ENCODE measurements at regions not wholly inside any gene's neighbourhood (a gene's known extent, or its start where the extent isn't known, plus 50 kb on each side); places are given as distances from the start of the nearest gene placed in this dataset.

DNA sequence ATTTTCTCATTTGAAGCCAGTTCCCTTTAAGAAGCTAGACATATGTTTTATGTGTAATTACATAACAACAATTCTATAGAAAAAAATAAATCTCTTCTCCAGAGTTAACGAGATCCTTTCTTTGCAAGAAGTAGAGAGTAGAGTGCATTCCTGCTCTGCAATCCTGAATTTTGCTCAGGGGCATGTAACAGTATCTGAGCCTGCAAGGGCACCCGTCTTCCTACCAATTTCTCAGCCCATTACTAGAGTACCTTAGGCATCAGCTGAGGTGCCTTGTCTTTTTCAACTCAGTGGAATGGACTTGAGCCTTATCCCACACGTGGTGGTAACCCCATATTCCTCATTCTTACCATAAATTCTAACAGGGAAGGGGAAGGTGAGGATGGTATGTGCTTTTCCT is 205.9 kb downstream of the IKZF2 start:
- DNase-seq (ENCODE audit: low read depth in 2 of 2): no peak

GRCh38 chr2:212943351-212943750 is 208.1 kb downstream of the IKZF2 start:
- DNase-seq (ENCODE audit: low read depth in 2 of 2): no peak

- no peak for DNase-seq (ENCODE audit: low read depth in 2 of 2)
These were observed 210.1 kb downstream of the IKZF2 start for GRCh38 chr2:212941361-212941760.

DNA sequence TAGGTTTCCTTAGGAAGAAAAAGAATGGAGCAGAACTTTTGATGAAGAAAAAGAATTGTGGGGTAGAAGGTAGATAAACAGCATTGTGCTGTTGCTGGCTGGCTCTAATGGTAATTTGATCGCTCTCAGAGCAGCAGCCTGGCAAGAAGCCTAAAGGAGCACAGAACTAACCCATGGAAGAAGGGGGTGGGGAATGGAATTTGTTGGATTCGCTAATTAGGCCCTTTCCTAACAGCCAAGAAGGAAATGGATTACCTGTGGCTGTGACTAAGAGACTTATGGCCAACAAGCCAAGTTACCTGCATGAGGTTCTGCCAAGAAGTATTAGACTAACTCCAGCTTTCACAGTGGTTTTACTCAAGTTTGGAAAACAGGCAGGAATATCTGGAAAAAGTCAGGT is 210.6 kb downstream of the IKZF2 start:
- DNase-seq (ENCODE audit: low read depth in 2 of 2): no peak

DNA sequence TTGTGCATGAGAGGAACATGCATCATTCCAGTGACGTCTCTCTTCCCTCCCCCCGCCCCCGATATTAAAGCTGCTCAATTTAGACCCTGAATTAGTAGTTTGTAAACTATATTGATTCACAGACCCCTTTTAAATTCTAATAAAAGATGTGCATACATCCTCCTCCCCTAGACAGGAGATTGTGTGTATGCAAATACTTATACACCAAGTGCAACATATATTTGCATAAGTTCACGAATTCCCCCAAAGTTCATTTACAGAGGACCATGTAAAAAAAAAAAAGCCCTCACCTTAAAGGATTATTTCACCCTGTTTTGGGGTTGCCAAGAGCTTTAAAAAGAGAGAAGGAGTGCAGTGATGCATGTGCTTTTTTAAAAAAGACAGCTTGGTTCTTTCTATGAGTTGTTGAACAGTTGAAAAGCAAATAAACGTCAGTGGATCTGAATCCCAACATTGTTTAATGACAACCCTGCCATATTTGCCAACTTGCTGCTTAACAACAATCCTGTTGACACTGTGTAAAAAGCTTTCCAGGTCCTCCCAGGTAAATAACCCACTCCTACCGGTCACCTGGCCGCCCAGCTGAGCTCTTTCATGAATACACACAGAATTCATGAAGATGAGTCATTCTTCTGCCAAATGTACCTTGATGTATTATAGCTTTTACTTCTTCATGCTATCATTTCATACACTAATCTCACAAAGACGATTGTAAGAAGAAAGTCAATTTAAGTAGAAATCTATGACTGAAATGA is 211.5 kb downstream of the IKZF2 start:
- no peak for DNase-seq (ENCODE audit: low read depth in 2 of 2)

DNA sequence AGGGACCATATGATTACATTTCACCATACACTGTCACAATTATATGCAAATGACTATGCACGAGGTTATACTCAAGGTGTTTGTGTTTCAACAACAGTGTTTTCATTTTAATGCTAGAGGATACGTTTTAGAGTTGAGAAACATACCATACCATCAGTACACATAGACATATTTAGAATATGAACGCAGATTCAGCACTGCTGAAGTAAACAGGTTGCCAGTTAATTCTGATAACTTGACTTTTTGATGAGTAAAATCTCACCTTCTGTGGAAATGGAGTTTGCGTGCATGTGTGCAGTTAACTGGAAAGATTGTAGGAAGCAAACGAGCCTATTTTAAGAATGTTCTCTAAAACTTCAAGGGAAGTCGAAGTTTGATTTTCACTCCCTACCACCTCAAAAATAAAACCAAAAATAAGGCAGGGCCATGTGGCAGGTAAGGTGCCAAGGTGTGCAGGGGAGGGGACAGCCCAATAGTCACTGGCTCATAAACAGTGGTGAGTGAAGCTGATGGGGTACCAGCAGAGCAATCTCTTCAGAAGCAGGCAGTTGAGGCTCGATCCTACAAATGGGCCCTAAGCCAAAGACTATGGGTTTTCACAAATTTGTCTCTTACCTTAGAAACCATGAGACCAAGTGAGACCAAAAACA is 213.1 kb downstream of the IKZF2 start:
- no peak for DNase-seq (ENCODE audit: low read depth in 2 of 2)

DNA sequence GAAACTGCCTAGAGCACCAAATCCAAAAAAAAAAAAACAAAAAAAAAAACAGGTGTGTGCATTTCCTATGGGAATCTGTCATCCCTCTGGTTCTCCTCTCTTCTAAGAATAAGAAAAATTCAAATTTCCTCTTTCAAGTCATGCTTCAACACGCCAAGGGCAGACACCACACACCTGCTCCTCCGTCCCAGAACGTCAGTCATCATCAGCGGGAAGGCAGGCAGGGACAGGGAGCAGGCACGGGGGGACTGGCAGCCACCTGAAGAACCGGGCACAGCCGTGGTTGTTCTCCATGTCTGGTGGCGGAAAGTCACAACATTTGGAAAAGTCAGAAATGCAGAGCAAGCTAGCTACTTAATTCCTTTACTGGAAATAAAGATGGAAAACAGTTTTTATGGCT is 214.8 kb downstream of the IKZF2 start:
- DNase-seq (ENCODE audit: low read depth in 2 of 2): no peak

GRCh38 chr2:212935752-212936151 is 215.7 kb downstream of the IKZF2 start:
- DNase-seq (ENCODE audit: low read depth in 2 of 2): no peak

DNA sequence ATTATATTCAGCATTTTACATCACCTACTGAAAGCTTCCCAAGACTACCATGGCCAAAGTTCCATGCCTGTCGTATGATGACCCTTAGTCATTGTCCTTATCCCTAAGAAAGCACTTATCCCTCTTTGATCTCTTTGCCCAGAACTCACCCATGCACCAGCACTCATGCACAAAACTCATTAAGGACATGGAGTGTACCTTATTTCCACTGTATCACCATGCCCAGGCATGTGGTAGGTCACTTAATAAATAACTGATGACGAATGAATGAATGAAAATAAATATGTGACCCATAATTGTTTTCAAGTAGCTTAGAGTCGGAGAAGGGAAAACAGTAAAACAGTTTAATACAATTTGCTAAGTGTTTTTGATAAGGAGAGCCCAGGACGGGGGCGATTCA is 220.1 kb downstream of the IKZF2 start:
- DNase-seq (ENCODE audit: low read depth in 2 of 2): no peak

DNA sequence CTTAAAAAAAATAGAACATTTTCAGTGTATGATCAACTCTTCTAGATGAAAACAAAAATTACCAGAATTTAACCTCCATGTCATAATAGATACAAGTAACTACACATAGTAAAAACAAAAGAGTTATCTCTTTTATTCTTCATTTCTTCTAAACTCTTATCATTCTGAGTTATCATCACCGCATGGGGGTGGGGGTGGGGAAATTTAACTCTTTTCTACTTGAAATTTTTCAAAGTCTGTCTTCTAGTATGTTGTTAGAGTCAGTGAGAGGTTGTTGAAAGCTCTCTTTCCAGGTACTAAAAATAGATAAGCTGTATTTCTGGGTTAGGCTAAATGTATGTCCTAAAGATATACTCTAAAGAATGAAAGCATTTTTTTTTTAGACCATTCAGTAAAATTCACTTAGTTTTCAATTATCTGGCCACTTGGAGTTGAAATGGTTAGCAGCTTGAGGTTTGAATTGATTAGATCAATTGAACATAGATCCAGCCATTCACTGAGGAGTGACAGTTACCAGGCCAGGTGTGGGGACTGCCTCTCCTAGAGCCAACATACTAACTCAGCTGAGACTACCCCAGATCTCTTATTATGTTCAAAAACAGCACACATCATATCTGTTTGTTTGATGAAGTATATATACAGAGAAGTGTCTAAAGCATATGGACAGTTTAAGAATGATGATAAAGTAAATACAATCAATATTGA is 220.7 kb downstream of the IKZF2 start:
- DNase-seq (ENCODE audit: low read depth in 2 of 2): no peak

DNA sequence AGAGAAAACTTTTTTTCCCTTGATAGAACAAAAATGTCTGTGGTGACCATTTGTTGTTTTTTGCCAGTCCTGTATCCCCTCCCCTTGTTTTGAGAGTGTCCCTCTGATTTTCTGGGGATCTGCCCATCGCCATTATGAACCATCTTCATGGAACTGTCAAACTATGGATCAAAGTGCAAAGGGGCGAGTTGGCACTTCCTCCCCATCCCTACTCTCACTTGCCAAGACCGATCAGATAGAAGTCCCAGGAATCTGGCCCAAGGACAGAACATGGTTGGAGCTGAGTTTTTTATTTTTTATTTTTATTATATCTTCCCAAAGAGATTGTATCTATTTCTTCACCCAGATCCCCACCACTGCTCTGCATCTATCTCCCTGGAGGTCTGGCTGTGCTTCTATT is 221.4 kb downstream of the IKZF2 start:
- DNase-seq (ENCODE audit: low read depth in 2 of 2): no peak

DNA sequence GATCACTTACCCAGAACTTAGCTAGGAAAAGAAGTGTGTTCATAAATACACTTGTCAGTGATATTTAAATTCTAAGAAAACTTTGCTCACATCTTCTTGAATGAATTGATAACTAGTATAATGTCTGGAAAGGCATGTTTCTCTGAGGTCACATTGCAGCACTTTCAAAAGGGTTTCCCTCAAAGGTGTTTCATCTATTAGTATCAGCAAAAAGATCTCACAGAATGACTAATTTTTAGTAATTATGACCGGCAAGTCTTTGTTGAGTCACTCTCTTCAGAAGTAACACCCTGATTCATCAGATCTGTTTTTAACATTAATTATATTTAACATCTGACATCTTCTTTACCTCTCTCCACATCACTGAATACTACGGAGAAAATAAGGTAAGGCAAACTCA is 222.3 kb downstream of the IKZF2 start:
- DNase-seq (ENCODE audit: low read depth in 2 of 2): no peak

GRCh38 chr2:212928681-212929080 is 222.7 kb downstream of the IKZF2 start:
- no peak for DNase-seq (ENCODE audit: low read depth in 2 of 2)

GRCh38 chr2:212926940-212927339 is 224.5 kb downstream of the IKZF2 start:
- no peak for DNase-seq (ENCODE audit: low read depth in 2 of 2)

GRCh38 chr2:212923393-212923792 is 228.0 kb downstream of the IKZF2 start:
- DNase-seq (ENCODE audit: low read depth in 2 of 2): no peak

DNA sequence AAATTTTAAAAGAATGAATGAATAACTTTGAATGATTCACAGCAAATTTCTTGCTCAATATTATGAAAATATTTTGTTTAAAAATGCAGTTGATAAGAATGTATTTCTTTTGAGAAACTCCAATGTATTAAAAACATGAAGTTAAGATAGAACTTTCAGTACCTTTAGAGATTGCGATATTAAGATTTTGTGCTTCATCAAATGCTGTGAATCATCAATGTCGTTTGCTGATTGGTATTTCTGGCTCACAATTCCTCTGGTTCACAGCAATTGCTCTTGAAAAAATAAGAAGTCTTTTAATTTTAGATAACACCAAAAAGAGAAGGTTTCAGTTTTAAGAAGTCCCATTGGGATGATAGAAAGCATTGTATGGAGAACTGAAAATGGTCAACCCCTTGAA is 228.7 kb downstream of the IKZF2 start:
- no peak for DNase-seq (ENCODE audit: low read depth in 2 of 2)

DNA sequence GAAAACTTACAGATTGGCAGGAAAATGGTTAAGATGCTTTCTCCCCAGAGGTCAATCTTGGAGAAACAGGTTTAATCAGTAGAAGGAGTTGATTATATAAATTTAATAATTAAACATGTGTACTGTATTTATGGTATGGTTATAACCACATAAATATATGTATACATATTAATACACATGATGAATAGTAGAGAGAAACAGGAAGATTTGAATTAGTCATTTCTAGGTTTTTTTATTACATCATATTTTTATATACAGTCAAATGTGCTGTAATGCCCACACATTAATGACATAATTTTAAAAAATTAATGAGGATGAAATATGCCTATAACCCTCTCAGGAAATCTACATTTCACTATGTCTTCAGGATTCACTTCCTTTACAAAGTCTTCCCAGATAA is 229.7 kb downstream of the IKZF2 start:
- DNase-seq (ENCODE audit: low read depth in 2 of 2): no peak

DNA sequence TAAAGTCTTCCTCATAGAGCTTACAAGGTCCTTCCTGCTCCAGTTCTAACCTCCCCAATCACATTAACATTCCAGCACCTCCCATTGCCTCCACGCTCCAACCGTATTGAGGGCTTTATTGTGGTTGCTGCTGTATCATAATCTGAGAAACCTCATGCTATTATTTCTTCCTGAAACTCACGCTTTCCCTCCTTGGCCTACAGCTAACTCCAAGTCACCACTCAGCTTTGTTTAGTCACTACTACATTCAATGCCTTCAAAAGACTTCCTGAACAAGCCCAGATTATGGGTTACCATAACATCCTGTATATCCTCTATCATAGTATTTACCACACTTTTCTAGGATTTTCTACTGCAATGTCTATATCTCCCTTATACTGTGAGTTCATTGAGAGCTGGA is 230.4 kb downstream of the IKZF2 start:
- DNase-seq (ENCODE audit: low read depth in 2 of 2): no peak

DNA sequence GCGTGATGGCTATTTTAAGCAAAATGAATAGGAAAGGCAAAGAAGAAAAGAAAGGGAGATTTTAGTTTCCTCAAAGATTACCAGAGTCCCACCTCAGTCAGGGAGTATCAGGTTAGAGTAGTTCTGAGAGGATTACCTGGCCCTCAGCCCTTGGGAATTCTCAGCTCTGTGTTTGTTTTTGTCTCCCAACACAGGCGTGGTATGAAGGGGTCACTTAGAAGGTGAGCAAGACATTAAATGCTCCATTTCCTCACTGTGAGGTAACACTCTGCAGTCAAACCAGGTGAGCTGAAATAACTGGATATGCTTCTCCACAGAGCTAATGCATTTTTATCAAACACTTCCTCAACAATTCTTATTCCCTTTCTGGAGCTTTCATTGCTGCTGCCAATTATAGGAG is 232.2 kb downstream of the IKZF2 start:
- DNase-seq (ENCODE audit: low read depth in 2 of 2): no peak

DNA sequence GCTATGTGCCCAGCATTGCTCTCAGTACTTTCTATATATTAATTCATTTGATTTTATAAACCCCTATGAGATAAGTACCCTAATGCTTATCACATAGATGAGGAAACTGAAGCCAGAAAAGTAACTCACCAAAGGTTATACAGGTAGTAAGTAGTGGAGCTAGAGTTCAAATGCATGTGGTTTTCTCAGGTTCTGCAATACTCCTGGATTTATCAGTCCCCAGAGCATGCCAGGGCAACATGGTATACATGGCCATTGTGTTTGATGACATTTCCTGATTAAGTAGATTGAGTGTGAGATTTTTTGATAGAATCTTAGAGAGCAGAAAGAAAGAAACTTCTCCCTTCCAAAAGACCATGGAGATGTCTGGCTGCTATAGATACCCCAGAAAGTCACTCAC is 233.1 kb downstream of the IKZF2 start:
- DNase-seq (ENCODE audit: low read depth in 2 of 2): no peak

- DNase-seq (ENCODE audit: low read depth in 2 of 2): no peak
These were observed 236.2 kb downstream of the IKZF2 start for GRCh38 chr2:212915121-212915782.

- no peak for DNase-seq (ENCODE audit: low read depth in 2 of 2)
These were observed 237.0 kb downstream of the IKZF2 start for GRCh38 chr2:212914392-212914791.

Data from stimulated activated CD4-positive, alpha-beta T cell treated with anti-CD3 and anti-CD28 coated beads, Interleukin-1b, Interleukin-23, amount 100 ng/mL, for 1 hour (primary cell).